Heart right ventricle (tissue), 16 donors: ENCODE measurements at regions not wholly inside any gene's neighbourhood (a gene's known extent, or its start where the extent isn't known, plus 50 kb on each side); places are given as distances from the start of the nearest gene placed in this dataset.

Experiments used
- ATAC-seq, 8 donors: fragments of 200-7000 bp; cut with Tn5 transposase; one replicate each; pipeline ENCODE4 v1.9.1; 2020; ENCODE audit warnings: mild to moderate bottlenecking in 8 of 8, moderate library complexity in 8 of 8, moderate number of reproducible peaks in 1 of 8
- DNase-seq, 2 donors: peaks; one replicate each; pipeline ENCODE4 v3.0.0-alpha.2; 2020
- H3K27ac ChIP-seq, 10 donors: fragments of 200-600 bp; sonication (generic) in 2 of 10; one replicate each; pipeline versions ENCODE4 v1.5.0 to v1.8.0; 2020 to 2022; ENCODE audit warnings: mild to moderate bottlenecking in 3 of 10
- H3K27me3 ChIP-seq, 7 donors: fragments of 200-600 bp; one replicate each; pipeline ENCODE4 v1.8.0; 2021 to 2022; ENCODE audit warnings: mild to moderate bottlenecking in 2 of 7
- H3K36me3 ChIP-seq, 9 donors: fragments of 200-600 bp; sonication (generic) in 1 of 9; one replicate each; pipeline versions ENCODE4 v1.5.0 to v1.8.0; 2020 to 2022; ENCODE audit warnings: mild to moderate bottlenecking in 2 of 9
- H3K4me1 ChIP-seq, 9 donors: fragments of 200-600 bp; sonication (generic) in 1 of 9; one replicate each; pipeline versions ENCODE4 v1.5.0 to v1.8.0; 2020 to 2022; ENCODE audit warnings: mild to moderate bottlenecking in 4 of 9
- H3K4me3 ChIP-seq, 10 donors: fragments of 200-600 bp; sonication (generic) in 2 of 10; one replicate each; pipeline versions ENCODE4 v1.5.0 to v1.8.0; 2020 to 2022; ENCODE audit warnings: mild to moderate bottlenecking in 7 of 10, moderate library complexity in 2 of 10
- H3K9me3 ChIP-seq, 11 donors: fragments of 200-600 bp in 10 of 11; sonication (generic) in 2 of 11; one replicate each; pipeline versions ENCODE4 v1.5.0 to v1.8.0; 2013 to 2022; ENCODE audit warnings: mild to moderate bottlenecking in 2 of 11, control low read depth in 1 of 11, moderate library complexity in 1 of 11
- CTCF ChIP-seq, 9 donors: fragments of 200-600 bp; sonication (generic) in 2 of 9; IDR thresholded peaks; one replicate each; pipeline versions ENCODE4 v1.5.0 to v1.8.0; 2021 to 2022; ENCODE audit warnings: antibody characterized with exemption in 9 of 9, mild to moderate bottlenecking in 5 of 9, moderate library complexity in 1 of 9
- WGBS, 2 donors: extraction: QIAGEN DNeasy Blood & Tissue Kit; methylation state at CpG; one replicate each; pipeline ENCODE4 v1.1.7; 2013; ENCODE audit warnings: inconsistent platforms in 1 of 2; 5-methylcytosine and 5-hydroxymethylcytosine counted together
- intact Hi-C, 10 donors: fragments of 100-400 bp; cut with DNase I; formaldehyde crosslinking; loops; one replicate each; pipeline versions ENCODE4 v1.11.1 to v1.14.2; 2022
- donor health status: Arrhythmogenic right ventricular cardiomyopathy.
- donor health status: ischemic (EF 13 %, LVEDD 7.1; RV severe dilation, severe dysfunction).
- donor health status: healthy with polysubstance abuse.
- donor health status: DM: no; HTN: yes; CAD: no.
- donor health status: DM: no; HTN: no; CAD: no.
- donor health status: ischemic (EF 25% LVEDD 6.9; RV normal size, moderate dysfunction).
- donor health status: ischemic (EF 25% LVEDD 5.7; RV mildly dilated, moderate dysfunction).
- donor health status: healthy.
- donor health status: DM: yes; HTN: yes; CAD: no.
- donor health status: Ischemic cardiomyopathy.
- donor health status: ischemic (EF 35%, LVEDD 5.7; RV mildly dilated, moderate dysfunction).
- donor health status: nonischemic (EF 11% LVEDD 7.7; RV severe dilation, severe dysfunction).
- donor health status: DM: yes; HTN: yes; CAD: no.
- donor health status: PGD.
- donor health status: ischemic (EF 29% LVEDD 5.4; RV normal size, mild dysfunction).
- donor health status: nonischemic (EF 23%, LVEDD 6.1; RV moderate dilation, normal function).

DNA sequence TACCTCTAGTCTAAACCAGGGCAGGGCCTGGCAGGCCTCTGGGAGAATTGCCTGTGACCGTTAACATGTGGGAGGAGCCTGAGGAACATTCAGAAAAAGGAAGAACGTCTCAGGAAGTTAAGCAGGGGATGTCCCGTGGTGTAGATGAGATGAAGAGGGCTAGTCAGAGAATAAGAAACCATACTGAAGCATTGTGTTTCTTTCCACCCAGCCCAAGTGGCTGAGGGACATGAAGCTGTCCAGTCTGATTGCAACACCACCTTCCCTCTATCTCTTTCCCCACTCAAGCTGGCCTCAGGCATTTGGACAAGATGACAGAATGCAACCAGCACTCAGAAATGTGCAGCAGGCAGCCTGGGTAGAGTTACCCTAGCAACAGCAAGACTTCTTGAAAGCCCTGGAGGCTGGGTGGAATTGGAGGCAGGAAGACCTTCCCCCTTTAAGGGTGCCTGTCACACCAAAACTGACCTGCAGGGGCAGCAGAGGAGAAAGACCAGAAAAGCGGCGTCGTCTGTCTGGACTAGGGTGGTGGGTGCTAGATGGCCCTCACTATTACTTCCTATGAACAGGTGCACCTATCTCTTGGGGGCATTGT, 186.1 kb downstream of the UNC5CL start:
- TF ChIP-seq CTCF (IDR thresholded peaks at IDR 0.05) = peak in 6 of 9 donors; percentile 8 to 35 (median 26)
- no peak for DNase-seq
- H3K4me1 ChIP-seq = peaks cover 0 to 14% (median 0%) of the 10 kb centered on the region in 9 donors
- intact Hi-C loops = no loop called here
- no peaks in the 10 kb centered on the region for H3K9me3 ChIP-seq
- no peak overlapping the region for H3K4me3 ChIP-seq
- no peaks in the 10 kb centered on the region for H3K36me3 ChIP-seq
- H3K27me3 ChIP-seq = peaks cover 0 to 25% (median 0%) of the 10 kb centered on the region in 7 donors
- ATAC-seq = peak in 1 of 8 donors; percentile 28
- no peak overlapping the region for H3K27ac ChIP-seq
- WGBS, 2 donors = 33 to 67% methylated on average over 6 of the region's 6 CpGs

DNA sequence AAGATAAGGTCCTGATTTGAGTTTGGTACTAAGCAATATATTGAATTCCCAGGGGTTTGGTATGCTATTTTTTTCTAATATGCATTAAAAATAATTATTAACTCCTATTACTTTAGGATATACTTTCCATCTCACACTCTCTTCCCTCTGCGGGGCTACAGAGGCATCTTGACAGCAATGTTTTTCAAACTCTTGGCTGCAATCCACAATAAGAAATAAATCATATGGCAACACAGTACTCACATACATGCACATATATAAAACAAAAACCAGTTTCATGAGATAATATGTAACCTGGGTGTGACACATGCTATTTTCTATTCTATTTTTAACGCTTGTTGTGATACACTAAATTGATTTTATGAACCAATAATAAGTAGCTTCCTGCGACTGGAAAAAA, 189.5 kb downstream of the UNC5CL start:
- H3K4me3 ChIP-seq = no peak overlapping the region
- H3K4me1 ChIP-seq = peaks cover 0 to 14% (median 0%) of the 10 kb centered on the region in 9 donors
- no peak for TF ChIP-seq CTCF (IDR thresholded peaks at IDR 0.05)
- no peak overlapping the region for H3K27ac ChIP-seq
- H3K36me3 ChIP-seq = no peaks in the 10 kb centered on the region
- intact Hi-C loops = loop anchor here in 6 of 10 donors (5.0 to 10.0 kb wide), 6 partner anchors 178 to 867 kb away; no protein-coding TSS in a partner anchor
- peaks cover 0 to 22% (median 0%) of the 10 kb centered on the region in 7 donors for H3K27me3 ChIP-seq
- 66 to 77% methylated on average over 3 of the region's 3 CpGs for WGBS, 2 donors
- no peaks in the 10 kb centered on the region for H3K9me3 ChIP-seq
- no peak for ATAC-seq
- no peak for DNase-seq

DNA sequence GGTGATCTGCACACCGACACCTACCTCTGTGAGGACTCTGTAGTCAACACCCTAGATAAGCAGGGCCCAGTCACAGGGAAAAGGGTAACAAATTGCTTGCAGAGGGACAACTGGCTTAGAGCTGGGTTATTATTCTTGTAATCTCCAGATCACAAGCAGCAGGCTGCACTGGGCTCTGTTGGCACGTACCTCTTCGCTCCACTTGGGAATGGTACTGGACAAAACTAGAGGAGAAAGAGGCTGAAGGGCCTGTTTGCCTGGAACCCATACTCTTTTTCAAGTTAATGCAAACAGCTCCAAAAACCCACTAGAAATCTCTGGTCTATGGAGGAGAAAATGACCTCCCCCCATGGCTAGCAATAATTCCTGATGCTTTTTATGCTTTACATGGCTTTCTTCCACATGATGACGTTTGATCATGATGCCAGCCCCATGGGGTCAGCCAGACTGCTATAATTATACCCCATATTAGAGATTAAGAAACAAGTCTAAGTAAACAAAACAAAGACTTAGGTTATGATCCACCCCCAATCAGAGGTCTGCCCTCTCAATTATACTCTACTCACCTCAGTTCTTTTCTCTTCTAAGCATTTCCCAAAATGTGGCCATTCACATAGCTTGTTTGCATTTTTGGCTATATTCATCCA, 190.0 kb downstream of the UNC5CL start:
- Histone ChIP-seq H3K27ac (no peak overlapping the region), H3K36me3 (no peaks in the 10 kb centered on the region), H3K9me3 (no peaks in the 10 kb centered on the region), H3K4me3 (no peak overlapping the region), H3K4me1 (peaks cover 0 to 14% (median 0%) of the 10 kb centered on the region in 9 donors), H3K27me3 (peaks cover 0 to 22% (median 3%) of the 10 kb centered on the region in 7 donors)
- TF ChIP-seq CTCF (IDR thresholded peaks at IDR 0.05) = no peak
- DNase-seq (no peak), ATAC-seq (no peak)
- intact Hi-C loops = loop anchor here in 6 of 10 donors (5.0 to 10.0 kb wide), 6 partner anchors 178 to 867 kb away; no protein-coding TSS in a partner anchor
- 49 to 61% methylated on average over 4 of the region's 4 CpGs for WGBS, 2 donors

- Histone ChIP-seq H3K27ac (no peak overlapping the region), H3K27me3 (peaks cover 0 to 26% (median 12%) of the 10 kb centered on the region in 7 donors), H3K9me3 (no peaks in the 10 kb centered on the region), H3K4me3 (no peak overlapping the region), H3K36me3 (no peaks in the 10 kb centered on the region), H3K4me1 (peaks cover 0 to 14% (median 0%) of the 10 kb centered on the region in 9 donors)
- intact Hi-C loops = loop anchor here in 6 of 10 donors (5.0 to 10.0 kb wide), 6 partner anchors 179 to 866 kb away; no protein-coding TSS in a partner anchor
- 82 to 89% methylated on average over 5 of the region's 5 CpGs for WGBS, 2 donors
- ATAC-seq (peak in 1 of 8 donors; percentile 18), DNase-seq (no peak)
- no peak for TF ChIP-seq CTCF (IDR thresholded peaks at IDR 0.05)
These were observed 191.0 kb downstream of the UNC5CL start for GRCh38 chr6:40848038-40848437.
